ENCODE measurements at regions not wholly inside any gene's neighbourhood (a gene's known extent, or its start where the extent isn't known, plus 50 kb on each side); places are given as distances from the start of the nearest gene placed in this dataset.

DNA sequence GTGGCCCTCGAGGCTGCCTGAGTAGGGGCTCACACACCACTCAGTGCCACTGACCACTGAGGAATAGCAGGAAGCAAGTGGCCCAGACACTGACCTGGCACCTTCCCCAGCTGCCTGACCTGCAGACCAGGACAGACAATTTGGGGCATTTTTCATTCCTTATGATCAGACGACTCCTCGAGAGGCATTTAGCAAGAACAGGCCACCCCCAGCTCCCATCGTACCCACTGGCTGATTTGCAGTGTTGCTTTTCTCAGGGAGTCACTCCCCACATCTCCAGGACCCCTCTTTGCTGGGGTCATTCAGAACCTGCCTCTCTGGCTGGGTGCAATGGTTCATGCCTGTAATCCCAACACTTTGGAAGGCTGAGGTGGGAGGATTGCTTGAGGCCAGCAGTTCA, 185.7 kb downstream of the HAUS1 start:
- intact Hi-C loops (cut with DNase I), result loop anchor here (10.0 kb wide), 1 partner anchor 115 kb away; a partner anchor contains a TSS

DNA sequence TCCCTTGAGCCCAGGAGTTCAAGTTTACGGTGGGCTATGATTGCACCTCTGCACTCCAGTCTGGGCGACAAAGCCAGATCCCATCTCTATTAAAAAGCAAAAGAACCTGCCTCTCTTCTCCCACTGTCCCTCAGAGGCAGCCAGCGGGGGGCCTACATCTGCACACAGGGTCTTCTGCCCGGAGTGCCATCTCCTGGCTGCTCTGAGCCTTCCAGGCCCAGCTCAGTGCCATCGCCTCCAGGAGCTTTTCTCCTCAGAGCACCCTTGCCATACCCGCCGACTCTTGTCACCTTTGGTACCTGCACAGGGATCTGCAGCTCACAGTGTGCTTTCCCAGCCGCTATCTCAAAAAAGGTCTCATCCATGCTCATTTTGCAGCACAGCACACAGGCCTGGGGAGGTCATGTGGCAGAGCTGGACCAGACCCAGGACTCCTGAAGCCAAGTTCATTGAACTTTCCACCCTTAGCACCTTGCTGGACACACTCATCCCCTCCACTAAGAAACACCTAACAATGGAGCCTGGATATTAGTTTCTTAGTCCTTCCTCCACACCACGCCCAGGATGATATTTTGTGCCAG, 186.3 kb downstream of the HAUS1 start:
- DNase-seq, result peak in 1 of 10 donors; percentile 55
- intact Hi-C loops (cut with DNase I), result no loop called here

More for the DNA sequence above, 185.7 kb downstream of the HAUS1 start:
- no peak for DNase-seq

GRCh38 chr18:46291149-46291548, 187.0 kb downstream of the HAUS1 start:
- DNase-seq, result no peak
- intact Hi-C loops (cut with DNase I), result no loop called here

DNA sequence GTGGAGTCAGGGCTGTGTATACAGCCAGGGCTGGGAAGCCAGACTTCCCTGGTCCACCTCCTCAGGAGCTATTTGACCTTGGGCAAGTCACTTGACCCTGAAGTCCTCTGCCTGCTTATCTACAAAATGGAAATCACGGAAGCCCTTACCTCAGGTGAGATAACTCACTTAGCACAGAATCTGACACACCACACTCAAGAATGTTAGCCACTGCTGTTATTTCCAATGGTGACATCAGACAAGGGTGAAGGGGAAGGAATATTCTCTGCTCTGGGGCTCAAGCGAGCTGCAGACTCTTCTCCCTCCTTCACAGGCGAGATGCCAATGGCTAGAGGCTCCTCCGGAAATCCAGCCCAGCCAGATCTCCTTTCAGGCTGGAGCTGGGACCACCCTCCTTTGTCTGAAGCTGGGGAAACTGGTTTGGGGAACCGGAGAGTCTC, 189.6 kb downstream of the HAUS1 start:
- intact Hi-C loops (cut with DNase I), result no loop called here
- no peak for DNase-seq

GRCh38 chr18:46294318-46294717, 190.1 kb downstream of the HAUS1 start:
- no peak for DNase-seq
- intact Hi-C loops (cut with DNase I), result no loop called here

DNA sequence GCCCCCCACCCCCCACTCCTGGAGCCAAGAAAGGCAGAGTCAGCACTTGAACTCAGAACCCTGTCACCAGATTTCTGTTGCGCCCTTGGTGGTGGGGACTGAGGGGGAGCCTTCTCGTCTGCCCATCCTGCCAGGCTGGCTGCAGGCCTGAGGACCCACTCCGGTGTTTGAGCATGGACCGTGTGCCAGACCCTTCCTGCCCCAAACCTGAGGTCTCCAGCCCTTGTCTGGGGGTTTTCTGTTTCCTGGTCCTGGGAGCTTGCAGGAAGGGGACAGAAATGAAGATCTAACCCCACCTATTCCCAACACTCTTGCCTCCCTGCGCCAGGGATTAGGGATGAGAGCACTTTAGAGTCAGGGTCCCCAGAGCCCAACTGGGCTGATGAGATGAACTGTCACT, 190.6 kb downstream of the HAUS1 start:
- intact Hi-C loops (cut with DNase I), result no loop called here
- DNase-seq, result no peak

DNA sequence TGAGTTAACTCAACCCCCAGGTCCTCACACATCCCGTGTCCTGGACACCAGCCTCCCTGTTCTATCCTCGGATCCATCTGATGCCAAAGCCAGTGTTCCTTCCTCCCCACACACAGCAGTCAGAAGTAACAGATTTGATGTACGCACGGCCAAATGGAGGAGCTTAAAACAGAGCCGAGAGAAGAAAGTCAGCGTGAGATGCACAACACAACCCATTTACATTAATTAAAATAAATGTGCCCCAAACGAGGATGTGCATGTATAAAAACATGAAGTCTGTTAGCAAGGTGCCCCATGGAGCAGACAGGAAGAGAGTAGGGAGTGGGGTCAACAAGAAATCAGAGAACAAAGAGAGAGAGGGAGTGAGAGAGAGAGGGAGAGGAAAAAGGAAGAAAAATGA, 191.2 kb downstream of the HAUS1 start:
- DNase-seq, result no peak
- intact Hi-C loops (cut with DNase I), result no loop called here

GRCh38 chr18:46296656-46297055, 192.5 kb downstream of the HAUS1 start:
- intact Hi-C loops (cut with DNase I), result no loop called here

GRCh38 chr18:46297124-46297523, 192.9 kb downstream of the HAUS1 start:
- intact Hi-C loops (cut with DNase I), result no loop called here
- no peak for DNase-seq

More at GRCh38 chr18:46296656-46297055, 192.5 kb downstream of the HAUS1 start:
- no peak for DNase-seq

- no peak for DNase-seq
- intact Hi-C loops (cut with DNase I), result no loop called here
Measured at GRCh38 chr18:46297621-46298020, 193.4 kb downstream of the HAUS1 start.

- intact Hi-C loops (cut with DNase I), result no loop called here
- DNase-seq, result no peak
Measured at GRCh38 chr18:46298511-46298910, 194.3 kb downstream of the HAUS1 start.

DNA sequence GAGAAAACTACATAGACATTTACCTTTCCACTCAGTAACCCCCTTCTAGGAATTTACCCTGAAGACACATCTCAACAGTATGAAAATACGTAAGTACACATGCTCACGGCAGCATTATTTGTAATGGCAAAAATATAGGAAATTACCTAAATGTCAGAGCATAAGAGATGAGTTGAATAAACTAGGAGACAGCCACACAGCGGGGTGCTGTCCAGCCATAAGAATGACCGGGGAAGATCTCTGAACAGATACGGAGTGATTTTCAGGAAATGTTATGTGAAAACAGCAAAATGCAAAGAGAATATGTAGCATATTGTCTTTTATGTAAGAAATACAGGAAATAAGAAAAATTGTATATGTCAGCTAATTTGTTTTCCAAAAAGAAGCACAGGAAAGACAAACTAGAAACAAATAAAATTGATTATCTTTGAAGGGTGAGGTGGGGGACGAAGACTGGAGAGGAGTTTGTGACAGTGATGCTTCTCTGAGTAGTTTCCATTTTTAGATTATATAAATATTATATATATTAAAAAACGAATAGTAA, 195.4 kb downstream of the HAUS1 start:
- no peak for DNase-seq
- intact Hi-C loops (cut with DNase I), result no loop called here

GRCh38 chr18:46301081-46301480, 196.9 kb downstream of the HAUS1 start:
- peak in 1 of 10 donors; percentile 24 for DNase-seq
- intact Hi-C loops (cut with DNase I), result no loop called here

DNA sequence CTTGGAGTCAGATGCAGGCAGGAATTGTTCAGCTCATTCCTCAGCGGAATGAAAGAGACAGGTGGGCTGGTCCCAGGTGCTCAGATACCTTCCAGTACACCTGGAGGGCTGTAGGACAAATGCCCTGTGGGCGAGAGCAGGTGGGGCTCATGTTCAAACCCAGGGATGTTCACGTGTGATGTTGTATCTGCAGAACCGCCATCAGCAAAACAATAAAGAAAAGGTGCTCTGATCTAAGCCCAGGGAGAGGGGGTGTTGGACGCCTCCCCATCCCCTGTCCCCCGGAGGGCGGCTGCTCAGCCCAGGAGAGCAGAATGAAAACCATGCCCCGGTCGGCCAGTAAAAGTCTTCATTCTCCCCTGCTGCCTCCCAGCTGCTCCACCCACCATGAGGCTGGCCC, 197.4 kb downstream of the HAUS1 start:
- intact Hi-C loops (cut with DNase I), result no loop called here
- no peak for DNase-seq

GRCh38 chr18:46302528-46303485, 198.6 kb downstream of the HAUS1 start:
- intact Hi-C loops (cut with DNase I), result no loop called here

DNA sequence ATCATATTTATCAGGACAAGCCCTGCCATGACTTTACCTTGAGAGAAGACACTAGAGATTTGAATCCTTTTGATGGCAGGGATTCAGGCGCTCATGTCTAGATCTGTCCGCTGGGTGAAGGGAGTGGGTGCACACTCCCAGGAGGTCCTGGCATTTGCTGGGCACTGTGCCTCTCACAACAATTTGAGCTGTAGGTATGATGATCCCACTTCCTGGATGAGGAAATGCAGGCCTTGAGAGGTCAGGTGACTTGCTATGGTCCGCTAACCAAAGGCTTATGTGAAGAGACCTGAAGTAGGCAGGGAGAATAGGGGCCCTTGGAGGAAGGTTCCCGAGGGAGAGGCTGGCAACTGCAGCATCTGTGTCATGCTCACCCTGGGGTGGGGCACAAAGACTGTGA, 206.1 kb downstream of the HAUS1 start:
- intact Hi-C loops (cut with DNase I), result no loop called here
- no peak for DNase-seq

More at GRCh38 chr18:46302528-46303485, 198.6 kb downstream of the HAUS1 start:
- no peak for DNase-seq

DNA sequence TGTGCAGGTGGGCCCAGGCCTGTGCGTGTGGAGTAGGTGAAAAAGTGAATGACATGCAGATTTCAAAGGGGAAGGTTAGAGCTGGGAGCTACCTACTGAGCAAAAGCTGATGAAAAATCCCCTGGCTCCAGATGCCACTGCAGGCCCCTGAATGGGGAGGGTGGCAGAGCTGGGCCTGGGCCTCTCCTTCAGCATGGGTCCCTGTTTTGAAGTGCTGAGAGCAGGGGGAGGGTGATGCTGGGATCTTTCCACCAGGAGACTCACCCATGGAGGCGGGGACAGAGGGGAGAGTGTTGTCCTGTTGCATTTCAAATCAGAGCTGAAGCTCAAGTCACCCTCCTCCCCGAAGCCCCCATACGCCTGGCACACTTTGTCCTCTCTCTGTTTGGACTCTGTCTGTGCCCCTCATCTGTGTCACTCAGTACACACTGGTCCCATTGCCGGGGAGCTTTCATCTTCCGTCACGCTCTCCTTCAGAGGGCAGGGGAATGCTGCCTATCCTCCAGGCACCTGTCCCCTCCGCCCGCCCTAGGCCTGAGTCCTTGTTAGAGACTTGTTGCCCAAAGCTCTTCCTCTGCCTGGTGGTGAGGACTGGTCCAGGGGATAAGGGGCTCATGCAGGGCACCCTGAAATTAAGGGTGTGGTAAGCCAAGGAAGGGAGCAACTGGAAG, 206.6 kb downstream of the HAUS1 start:
- intact Hi-C loops (cut with DNase I), result no loop called here

GRCh38 chr18:46311491-46311890, 207.3 kb downstream of the HAUS1 start:
- intact Hi-C loops (cut with DNase I), result no loop called here
- no peak for DNase-seq

More for the DNA sequence above, 206.6 kb downstream of the HAUS1 start:
- DNase-seq, result no peak

GRCh38 chr18:46312221-46312620, 208.0 kb downstream of the HAUS1 start:
- intact Hi-C loops (cut with DNase I), result no loop called here
- DNase-seq, result no peak

DNA sequence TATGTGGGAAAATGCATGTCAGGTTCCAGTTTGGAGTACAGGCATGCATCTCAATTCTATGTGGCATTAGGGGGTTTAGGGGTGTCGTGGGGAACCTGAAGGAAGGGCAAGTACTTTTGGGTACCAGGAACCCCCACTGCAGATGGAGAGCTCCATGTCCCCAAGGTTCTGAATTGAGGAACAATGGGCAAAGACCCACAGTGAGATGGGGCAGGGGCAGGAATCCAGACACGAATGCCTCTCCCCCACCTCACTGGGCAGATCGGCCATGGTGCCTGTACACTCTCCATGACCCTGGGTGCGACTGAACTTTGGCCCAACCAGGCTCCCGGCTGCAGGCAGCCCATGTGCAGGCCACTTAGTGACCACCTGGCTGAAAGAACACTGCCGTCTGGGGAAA, 209.3 kb downstream of the HAUS1 start:
- intact Hi-C loops (cut with DNase I), result no loop called here
- no peak for DNase-seq

DNA sequence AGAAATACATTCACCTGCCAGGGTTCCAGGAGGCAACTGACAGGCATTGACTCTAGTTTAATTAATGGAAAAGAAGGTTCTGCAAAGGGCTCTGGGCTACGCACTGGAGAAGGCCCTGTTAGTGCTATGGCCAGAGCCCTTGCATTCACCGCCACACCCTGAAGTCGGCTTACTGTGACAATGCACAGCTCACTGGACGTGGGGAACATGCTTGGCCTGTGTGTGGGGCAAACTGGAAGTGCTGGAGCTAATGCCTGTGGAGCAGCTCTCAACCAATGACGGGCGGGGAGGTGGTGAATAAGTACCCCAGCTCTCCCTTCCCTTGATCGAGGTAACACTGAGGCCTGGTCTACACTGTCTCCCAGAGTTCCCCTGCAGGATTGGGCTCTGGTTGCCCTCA, 209.8 kb downstream of the HAUS1 start:
- intact Hi-C loops (cut with DNase I), result no loop called here
- DNase-seq, result no peak

Data from posterior cingulate gyrus (tissue), 11 donors.